MM.1S (cell line): ENCODE measurements at regions not wholly inside any gene's neighbourhood (a gene's known extent, or its start where the extent isn't known, plus 50 kb on each side); places are given as distances from the start of the nearest gene placed in this dataset.

Experiments used
- DNase-seq: peaks from one replicate; pipeline ENCODE4 v3.0.0-alpha.2; 2015
- H2AFZ ChIP-seq: fragments of 300-600 bp; sonication (generic); 2 replicates; pipeline ENCODE4 v1.6.0; 2016; ENCODE audit warnings: antibody characterized with exemption, low read length
- H3F3A ChIP-seq: fragments of 300-600 bp; sonication (generic); 2 replicates; pipeline ENCODE4 v1.6.1; 2016; ENCODE audit warnings: mild to moderate bottlenecking, antibody characterized with exemption, low read length, moderate library complexity, mixed read lengths; ENCODE audit not compliant: insufficient read depth
- H3K27ac ChIP-seq: fragments of 300-600 bp; sonication (generic); 2 replicates; pipeline ENCODE4 v1.5.1; 2016; ENCODE audit warnings: mild to moderate bottlenecking, low read length
- H3K27me3 ChIP-seq: fragments of 300-600 bp; sonication (generic); replicated peaks from 2 replicates; pipeline ENCODE4 v1.6.0; 2016; ENCODE audit warnings: low read length; ENCODE audit not compliant: insufficient read depth
- H3K36me3 ChIP-seq: fragments of 300-600 bp; sonication (generic); replicated peaks from 2 replicates; pipeline ENCODE4 v1.6.1; 2016; ENCODE audit warnings: mild to moderate bottlenecking, low read length, mixed read lengths; ENCODE audit not compliant: insufficient read depth
- H3K4me1 ChIP-seq: fragments of 300-600 bp; sonication (generic); 2 replicates; pipeline ENCODE4 v1.6.1; 2016; ENCODE audit warnings: low read length, mixed read lengths
- H3K4me2 ChIP-seq: fragments of 300-600 bp; sonication (generic); 2 replicates; pipeline ENCODE4 v1.6.0; 2016; ENCODE audit warnings: low read depth, low read length
- H3K4me3 ChIP-seq: fragments of 300-600 bp; sonication (generic); 2 replicates; pipeline ENCODE4 v1.5.1; 2016; ENCODE audit warnings: low read length, mixed read lengths
- H3K79me2 ChIP-seq: fragments of 300-600 bp; sonication (generic); 2 replicates; pipeline ENCODE4 v1.6.1; 2016; ENCODE audit warnings: mixed run types, low read length, mixed read lengths
- H3K9ac ChIP-seq: fragments of 300-600 bp; sonication (generic); 2 replicates; pipeline ENCODE4 v1.6.1; 2016; ENCODE audit warnings: low read length, mixed read lengths
- H3K9me2 ChIP-seq: fragments of 300-600 bp; sonication (generic); replicated peaks from 2 replicates; pipeline ENCODE4 v1.6.1; 2016; ENCODE audit warnings: mild to moderate bottlenecking, low read length, mixed read lengths; ENCODE audit not compliant: insufficient read depth
- H3K9me3 ChIP-seq: fragments of 300-600 bp; sonication (generic); replicated peaks from 2 replicates; pipeline ENCODE4 v1.6.1; 2016; ENCODE audit warnings: mild to moderate bottlenecking, low read length, mixed read lengths; ENCODE audit not compliant: insufficient read depth
- H4K20me1 ChIP-seq: fragments of 300-600 bp; sonication (generic); 2 replicates; pipeline ENCODE4 v1.6.1; 2016; ENCODE audit warnings: mild to moderate bottlenecking, low read length, moderate library complexity, mixed read lengths; ENCODE audit not compliant: insufficient read depth
- EZH2 ChIP-seq: fragments of 300-600 bp; sonication (generic); optimal IDR thresholded peaks from 2 replicates; pipeline ENCODE3; 2017; ENCODE audit warnings: low read depth, mild to moderate bottlenecking, antibody characterized with exemption, low read length, mixed read lengths
- EZH2phosphoT487 ChIP-seq: fragments of 300-600 bp; sonication (generic); IDR thresholded peaks from 2 replicates; pipeline ENCODE4 v1.6.1; 2018; ENCODE audit warnings: antibody characterized with exemption, low read length
- TF ChIP-seq, protein P1 (sequence below): fragments of 300-600 bp; sonication (generic); IDR thresholded peaks from 2 replicates; pipeline ENCODE4 v1.5.1; 2016; ENCODE audit warnings: antibody characterized with exemption, low read length, mixed read lengths

DNA sequence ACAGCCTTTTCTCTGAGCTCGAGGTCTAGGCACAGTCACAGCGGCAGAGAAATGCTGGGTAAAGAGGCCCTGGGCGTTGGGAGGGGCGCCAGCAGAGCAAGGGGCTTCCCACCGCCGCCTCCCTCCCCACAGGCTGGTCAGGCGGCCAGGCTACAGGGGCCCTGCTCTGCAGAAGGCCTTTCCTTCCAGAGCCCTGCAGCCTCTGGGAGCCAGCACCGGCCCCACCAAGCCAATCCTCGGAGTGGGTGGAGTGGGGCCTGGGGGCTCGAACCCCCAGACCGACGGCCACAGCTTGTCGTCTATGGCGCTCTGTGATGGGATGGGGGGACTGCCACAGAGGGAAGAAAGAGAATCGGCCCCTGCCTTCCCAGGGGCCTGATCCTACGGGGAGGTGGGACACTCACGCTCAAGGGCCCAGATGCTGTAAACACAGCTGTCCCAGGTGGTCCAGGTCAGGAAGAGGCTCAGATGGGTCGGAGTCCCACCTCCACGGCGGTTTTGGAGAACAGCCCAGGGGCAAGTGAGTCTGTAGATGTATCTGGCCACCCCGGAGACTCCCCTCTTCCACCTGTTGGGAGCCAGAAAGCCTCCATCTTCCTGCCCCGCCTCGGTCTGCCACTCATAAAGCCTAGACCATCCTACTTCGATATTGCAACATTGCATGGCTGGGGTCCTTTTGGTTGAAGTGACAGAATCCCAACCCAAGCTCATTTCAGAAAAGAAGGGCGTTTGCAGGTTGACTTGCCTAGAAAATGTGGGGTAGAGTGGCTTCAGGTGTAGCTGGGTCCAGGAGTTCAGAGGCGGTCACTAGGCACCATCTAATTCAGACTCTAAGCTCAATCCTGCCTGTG lies 95.6 kb downstream of the SIK1 start:
- Histone ChIP-seq H3K27me3 (no peaks in the 10 kb centered on the region), H3F3A (peaks cover 4% of the 10 kb centered on the region), H3K36me3 (no peaks in the 10 kb centered on the region), H3K4me2 (no peak overlapping the region), H3K9ac (no peak overlapping the region), H3K9me3 (no peaks in the 10 kb centered on the region), H4K20me1 (no peaks in the 10 kb centered on the region), H3K9me2 (no peaks in the 10 kb centered on the region), H2AFZ (no peak overlapping the region), H3K27ac (no peak overlapping the region), H3K79me2 (no peaks in the 10 kb centered on the region), H3K4me1 (peaks cover 8% of the 10 kb centered on the region), H3K4me3 (no peak overlapping the region)
- DNase-seq = no peak
- no peak for TF ChIP-seq EZH2phosphoT487
- TF ChIP-seq EZH2 = no peak
- TF ChIP-seq, protein P1, sequence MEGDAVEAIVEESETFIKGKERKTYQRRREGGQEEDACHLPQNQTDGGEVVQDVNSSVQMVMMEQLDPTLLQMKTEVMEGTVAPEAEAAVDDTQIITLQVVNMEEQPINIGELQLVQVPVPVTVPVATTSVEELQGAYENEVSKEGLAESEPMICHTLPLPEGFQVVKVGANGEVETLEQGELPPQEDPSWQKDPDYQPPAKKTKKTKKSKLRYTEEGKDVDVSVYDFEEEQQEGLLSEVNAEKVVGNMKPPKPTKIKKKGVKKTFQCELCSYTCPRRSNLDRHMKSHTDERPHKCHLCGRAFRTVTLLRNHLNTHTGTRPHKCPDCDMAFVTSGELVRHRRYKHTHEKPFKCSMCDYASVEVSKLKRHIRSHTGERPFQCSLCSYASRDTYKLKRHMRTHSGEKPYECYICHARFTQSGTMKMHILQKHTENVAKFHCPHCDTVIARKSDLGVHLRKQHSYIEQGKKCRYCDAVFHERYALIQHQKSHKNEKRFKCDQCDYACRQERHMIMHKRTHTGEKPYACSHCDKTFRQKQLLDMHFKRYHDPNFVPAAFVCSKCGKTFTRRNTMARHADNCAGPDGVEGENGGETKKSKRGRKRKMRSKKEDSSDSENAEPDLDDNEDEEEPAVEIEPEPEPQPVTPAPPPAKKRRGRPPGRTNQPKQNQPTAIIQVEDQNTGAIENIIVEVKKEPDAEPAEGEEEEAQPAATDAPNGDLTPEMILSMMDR = no peak

DNA sequence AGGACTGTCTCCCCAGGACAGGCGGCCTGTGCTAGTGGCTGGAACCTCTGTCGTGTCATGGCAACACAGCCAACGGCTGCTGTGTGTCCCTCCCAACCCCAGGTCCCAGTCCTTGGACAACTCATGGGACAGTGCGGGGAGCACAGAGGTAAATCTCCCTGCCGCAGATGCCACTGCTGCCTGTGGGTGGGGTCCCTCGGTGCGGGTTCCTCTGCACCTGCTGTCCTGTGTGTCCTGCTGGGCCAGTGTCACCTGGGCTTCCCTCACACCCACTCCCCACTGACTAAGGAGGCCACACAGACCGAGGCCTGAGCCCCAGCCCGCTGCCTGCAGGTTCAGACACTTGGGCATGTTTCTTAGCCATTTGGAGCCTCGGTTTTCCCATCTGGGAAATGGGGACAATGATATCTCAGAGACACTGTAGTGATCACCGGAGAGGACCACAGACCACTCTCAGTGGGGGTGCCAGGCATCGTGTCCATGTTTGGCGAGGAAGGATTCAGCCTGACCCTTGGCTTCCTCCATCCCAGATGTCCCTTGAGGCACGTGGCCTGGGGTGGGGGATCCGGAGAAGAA lies 96.5 kb downstream of the SIK1 start:
- H3K4me2 ChIP-seq = no peak overlapping the region
- H3K79me2 ChIP-seq = no peaks in the 10 kb centered on the region
- H3K4me1 ChIP-seq = peaks cover 16% of the 10 kb centered on the region
- no peaks in the 10 kb centered on the region for H3K36me3 ChIP-seq
- H4K20me1 ChIP-seq = no peaks in the 10 kb centered on the region
- H3K9me3 ChIP-seq = no peaks in the 10 kb centered on the region
- no peaks in the 10 kb centered on the region for H3K9me2 ChIP-seq
- H2AFZ ChIP-seq = no peak overlapping the region
- no peaks in the 10 kb centered on the region for H3K27me3 ChIP-seq
- no peak for DNase-seq
- peaks cover 14% of the 10 kb centered on the region for H3F3A ChIP-seq
- no peak overlapping the region for H3K27ac ChIP-seq
- no peak for TF ChIP-seq EZH2
- no peak for TF ChIP-seq EZH2phosphoT487
- TF ChIP-seq, protein P1 = no peak
- H3K9ac ChIP-seq = no peak overlapping the region
- H3K4me3 ChIP-seq = no peak overlapping the region

DNA sequence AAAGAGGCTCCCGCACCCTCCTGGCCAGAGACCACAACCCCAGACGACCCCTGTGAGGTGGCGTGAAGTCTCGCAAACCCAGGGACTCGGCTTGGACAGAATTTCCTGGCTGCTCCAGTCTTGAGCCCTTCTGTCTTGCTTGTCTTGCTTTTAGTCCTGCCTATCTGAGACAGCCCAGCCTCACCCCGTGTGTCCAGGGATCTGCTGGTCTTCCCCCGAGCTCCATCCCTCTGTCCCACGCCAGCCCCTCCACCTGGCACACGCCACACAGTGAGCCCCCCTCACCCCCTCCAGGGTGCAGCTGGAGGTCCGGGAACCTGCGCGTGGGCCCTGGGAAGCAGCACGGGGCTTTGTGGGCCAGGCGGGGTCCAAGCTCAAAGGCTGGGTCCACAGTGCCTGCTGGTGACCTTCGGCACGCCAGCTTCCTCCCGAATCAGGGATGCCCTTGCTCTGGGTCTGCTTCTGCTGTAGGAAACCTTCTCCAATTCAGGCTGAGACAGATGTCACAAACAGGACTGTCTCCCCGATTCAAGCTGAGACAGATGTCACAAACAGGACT lies 97.1 kb downstream of the SIK1 start:
- peaks cover 21% of the 10 kb centered on the region for H3K4me1 ChIP-seq
- H3K9me2 ChIP-seq = no peaks in the 10 kb centered on the region
- H3K27ac ChIP-seq = no peak overlapping the region
- no peak overlapping the region for H3K4me2 ChIP-seq
- peaks cover 16% of the 10 kb centered on the region for H3F3A ChIP-seq
- no peak overlapping the region for H3K4me3 ChIP-seq
- H2AFZ ChIP-seq = no peak overlapping the region
- TF ChIP-seq EZH2 (no peak), EZH2phosphoT487 (no peak)
- TF ChIP-seq, protein P1 = no peak
- H3K27me3 ChIP-seq = no peaks in the 10 kb centered on the region
- H3K79me2 ChIP-seq = no peaks in the 10 kb centered on the region
- no peak overlapping the region for H3K9ac ChIP-seq
- no peaks in the 10 kb centered on the region for H3K36me3 ChIP-seq
- no peaks in the 10 kb centered on the region for H3K9me3 ChIP-seq
- DNase-seq = no peak
- no peaks in the 10 kb centered on the region for H4K20me1 ChIP-seq
